ENCODE measurements at regions not wholly inside any gene's neighbourhood (a gene's known extent, or its start where the extent isn't known, plus 50 kb on each side); places are given as distances from the start of the nearest gene placed in this dataset.

- no peak overlapping the region for H3K27ac ChIP-seq (ENCODE audit: control insufficient read depth, insufficient read depth, low read length)
- no peaks in the 10 kb centered on the region for H3K27me3 ChIP-seq (ENCODE audit: control insufficient read depth, extremely low read depth, insufficient read depth, low read length)
- H3K9ac ChIP-seq (ENCODE audit: control insufficient read depth, extremely low read depth, insufficient read depth, low read length): no peak overlapping the region
- DNase-seq (ENCODE audit: low read depth, low spot score) (no peak), FAIRE-seq (no peak)
- H4K20me1 ChIP-seq (ENCODE audit: control insufficient read depth, extremely low read depth, insufficient read depth, low read length): no peaks in the 10 kb centered on the region
- H3K4me2 ChIP-seq (ENCODE audit: control insufficient read depth, extremely low read depth, insufficient read depth, low read depth, low read length): no peak overlapping the region
- dilution Hi-C loops (cut with MboI; ENCODE audit: extremely low pct_ligation_motif_present, low sequenced_read_pairs): no loop called here
- no peak overlapping the region for H2AFZ ChIP-seq (ENCODE audit: control insufficient read depth, low read length)
- no peak overlapping the region for H3K4me3 ChIP-seq (ENCODE audit: control insufficient read depth in 2 of 3, extremely low read depth in 1 of 3, insufficient read depth in 2 of 3, low read depth in 1 of 3, low read length in 3 of 3)
- no peaks in the 10 kb centered on the region for H3K36me3 ChIP-seq (ENCODE audit: control insufficient read depth in 2 of 2, extremely low read depth in 1 of 2, insufficient read depth in 2 of 2, low read length in 2 of 2)
- TF ChIP-seq EZH2 (IDR thresholded peaks at IDR 0.05; ENCODE audit: low read length) (no peak), CTCF (optimal IDR thresholded peaks at IDR 0.05 in 1 of 3, IDR thresholded peaks at IDR 0.05 in 1 of 3, conservative IDR thresholded peaks at IDR 0.05 in 1 of 3; ENCODE audit: extremely low read depth in 1 of 3, insufficient read depth in 2 of 3, low read length in 3 of 3) (no peak)
- H3K9me3 ChIP-seq (ENCODE audit: control insufficient read depth, low read depth, low read length): no peaks in the 10 kb centered on the region
- no peaks in the 10 kb centered on the region for H3K9me1 ChIP-seq (ENCODE audit: control insufficient read depth, extremely low read depth, insufficient read depth, low read length)
- no peaks in the 10 kb centered on the region for H3K4me1 ChIP-seq (ENCODE audit: control insufficient read depth, extremely low read depth, insufficient read depth, low read length)
- no peaks in the 10 kb centered on the region for H3K79me2 ChIP-seq (ENCODE audit: control insufficient read depth, insufficient read depth, low read length)
These were observed 348.9 kb downstream of the OSR1 start for GRCh38 chr2:19009510-19009909.

GRCh38 chr2:19003554-19003953, 354.9 kb downstream of the OSR1 start:
- Histone ChIP-seq H2AFZ (ENCODE audit: control insufficient read depth, low read length) (no peak overlapping the region), H4K20me1 (ENCODE audit: control insufficient read depth, extremely low read depth, insufficient read depth, low read length) (no peaks in the 10 kb centered on the region), H3K9me1 (ENCODE audit: control insufficient read depth, extremely low read depth, insufficient read depth, low read length) (no peaks in the 10 kb centered on the region), H3K36me3 (ENCODE audit: control insufficient read depth in 2 of 2, extremely low read depth in 1 of 2, insufficient read depth in 2 of 2, low read length in 2 of 2) (no peaks in the 10 kb centered on the region), H3K4me3 (ENCODE audit: control insufficient read depth in 2 of 3, extremely low read depth in 1 of 3, insufficient read depth in 2 of 3, low read depth in 1 of 3, low read length in 3 of 3) (no peak overlapping the region), H3K9ac (ENCODE audit: control insufficient read depth, extremely low read depth, insufficient read depth, low read length) (no peak overlapping the region), H3K9me3 (ENCODE audit: control insufficient read depth, low read depth, low read length) (no peaks in the 10 kb centered on the region), H3K27ac (ENCODE audit: control insufficient read depth, insufficient read depth, low read length) (no peak overlapping the region), H3K4me1 (ENCODE audit: control insufficient read depth, extremely low read depth, insufficient read depth, low read length) (no peaks in the 10 kb centered on the region), H3K79me2 (ENCODE audit: control insufficient read depth, insufficient read depth, low read length) (no peaks in the 10 kb centered on the region), H3K27me3 (ENCODE audit: control insufficient read depth, extremely low read depth, insufficient read depth, low read length) (no peaks in the 10 kb centered on the region), H3K4me2 (ENCODE audit: control insufficient read depth, extremely low read depth, insufficient read depth, low read depth, low read length) (no peak overlapping the region)
- FAIRE-seq (no peak), DNase-seq (ENCODE audit: low read depth, low spot score) (no peak)
- dilution Hi-C loops (cut with MboI; ENCODE audit: extremely low pct_ligation_motif_present, low sequenced_read_pairs): no loop called here
- TF ChIP-seq CTCF (optimal IDR thresholded peaks at IDR 0.05 in 1 of 3, IDR thresholded peaks at IDR 0.05 in 1 of 3, conservative IDR thresholded peaks at IDR 0.05 in 1 of 3; ENCODE audit: extremely low read depth in 1 of 3, insufficient read depth in 2 of 3, low read length in 3 of 3): no peak
- no peak for TF ChIP-seq EZH2 (IDR thresholded peaks at IDR 0.05; ENCODE audit: low read length)

Measured in keratinocyte (primary cell).